GM23248 (cell line): ENCODE measurements at regions not wholly inside any gene's neighbourhood (a gene's known extent, or its start where the extent isn't known, plus 50 kb on each side); places are given as distances from the start of the nearest gene placed in this dataset.

Experiments used
- DNase-seq: peaks from one replicate; pipeline ENCODE4 v3.0.0-alpha.2; 2015
- H2AFZ ChIP-seq: fragments of 200-600 bp; sonication (generic); 2 replicates; pipeline ENCODE4 v1.6.1; 2016; ENCODE audit warnings: antibody characterized with exemption
- H3F3A ChIP-seq: fragments of 200-600 bp; sonication (generic); 2 replicates; pipeline ENCODE4 v1.6.1; 2016; ENCODE audit warnings: mild to moderate bottlenecking, antibody characterized with exemption, mixed run types; ENCODE audit not compliant: insufficient read depth
- H3K27ac ChIP-seq: fragments of 200-600 bp; sonication (generic); 2 replicates; pipeline ENCODE4 v1.5.1; 2016; ENCODE audit warnings: mild to moderate bottlenecking
- H3K27me3 ChIP-seq: fragments of 200-600 bp; sonication (generic); replicated peaks from 2 replicates; pipeline ENCODE4 v1.6.1; 2016; ENCODE audit warnings: mild to moderate bottlenecking; ENCODE audit not compliant: insufficient read depth
- H3K36me3 ChIP-seq: fragments of 200-600 bp; sonication (generic); 2 replicates; pipeline ENCODE4 v1.6.1; 2016; ENCODE audit warnings: low read depth, mild to moderate bottlenecking
- H3K4me1 ChIP-seq: fragments of 200-600 bp; sonication (generic); 2 replicates; pipeline ENCODE4 v1.6.1; 2016; ENCODE audit warnings: mild to moderate bottlenecking; ENCODE audit not compliant: insufficient read depth
- H3K4me2 ChIP-seq: fragments of 200-600 bp; sonication (generic); one replicate; pipeline ENCODE4 v1.6.1; 2016; ENCODE audit warnings: mild to moderate bottlenecking; ENCODE audit not compliant: unreplicated experiment
- H3K4me3 ChIP-seq: fragments of 200-600 bp; sonication (generic); 2 replicates; pipeline ENCODE4 v1.5.1; 2016; ENCODE audit warnings: mild to moderate bottlenecking
- H3K79me2 ChIP-seq: fragments of 200-600 bp; sonication (generic); 2 replicates; pipeline ENCODE4 v1.6.1; 2016; ENCODE audit warnings: mild to moderate bottlenecking; ENCODE audit not compliant: insufficient read depth
- H3K9ac ChIP-seq: fragments of 200-600 bp; sonication (generic); 2 replicates; pipeline ENCODE4 v1.6.1; 2016; ENCODE audit warnings: mild to moderate bottlenecking
- H3K9me2 ChIP-seq: fragments of 200-600 bp; sonication (generic); 2 replicates; pipeline ENCODE4 v1.6.1; 2016; ENCODE audit warnings: mixed run types, mild to moderate bottlenecking, moderate library complexity; ENCODE audit not compliant: insufficient read depth
- H3K9me3 ChIP-seq: fragments of 200-600 bp; sonication (generic); one replicate; pipeline ENCODE4 v1.6.1; 2017; ENCODE audit warnings: low read depth
- H4K20me1 ChIP-seq: fragments of 200-600 bp; sonication (generic); 2 replicates; pipeline ENCODE4 v1.6.0; 2016; ENCODE audit not compliant: insufficient read depth
- EZH2 ChIP-seq: fragments of 200-600 bp; sonication (generic); IDR thresholded peaks from 2 replicates; pipeline ENCODE4 v1.6.1; 2018; ENCODE audit warnings: antibody characterized with exemption, mild to moderate bottlenecking; ENCODE audit not compliant: insufficient read depth, poor library complexity, severe bottlenecking
- EZH2phosphoT487 ChIP-seq: fragments of 200-600 bp; sonication (generic); IDR thresholded peaks from 2 replicates; pipeline ENCODE4 v1.6.1; 2018; ENCODE audit warnings: antibody characterized with exemption, moderate library complexity, mild to moderate bottlenecking, low read depth; ENCODE audit not compliant: insufficient read depth
- WGBS, 2 experiments: methylation state at CpG; one replicate each; pipeline ENCODE4 v1.1.6; 2015 to 2017; ENCODE audit warnings: low lambda C conversion rate in 2 of 2, low coverage in 1 of 2; ENCODE audit errors: missing lambda C conversion rate in 2 of 2; 5-methylcytosine and 5-hydroxymethylcytosine counted together
- in situ Hi-C: fragments of 300-500 bp; cut with MboI; formaldehyde crosslinking; loops from 2 replicates; pipeline ENCODE4 v1.15.0; 2020

- Histone ChIP-seq H3F3A (no peaks in the 10 kb centered on the region), H3K4me1 (no peaks in the 10 kb centered on the region), H3K9me3 (no peaks in the 10 kb centered on the region), H3K4me2 (no peak overlapping the region), H3K79me2 (no peaks in the 10 kb centered on the region), H3K9ac (no peak overlapping the region), H3K9me2 (no peaks in the 10 kb centered on the region), H3K4me3 (no peak overlapping the region), H3K27me3 (no peaks in the 10 kb centered on the region), H3K27ac (no peak overlapping the region), H2AFZ (no peak overlapping the region), H4K20me1 (no peaks in the 10 kb centered on the region), H3K36me3 (no peaks in the 10 kb centered on the region)
- in situ Hi-C loops = no loop called here
- TF ChIP-seq EZH2 (no peak), EZH2phosphoT487 (no peak)
- WGBS, 2 experiments = 38 to 39% methylated on average over 3 of the region's 3 CpGs
- DNase-seq = no peak
These were observed 439.4 kb upstream of the CPEB2 start for GRCh38 chr4:14562901-14563300.

- Histone ChIP-seq H2AFZ (no peak overlapping the region), H3F3A (no peaks in the 10 kb centered on the region), H3K9me3 (no peaks in the 10 kb centered on the region), H3K4me2 (no peak overlapping the region), H3K27me3 (no peaks in the 10 kb centered on the region), H3K9me2 (no peaks in the 10 kb centered on the region), H3K79me2 (no peaks in the 10 kb centered on the region), H3K27ac (no peak overlapping the region), H3K36me3 (no peaks in the 10 kb centered on the region), H4K20me1 (no peaks in the 10 kb centered on the region), H3K4me1 (no peaks in the 10 kb centered on the region), H3K9ac (no peak overlapping the region), H3K4me3 (no peak overlapping the region)
- no peak for DNase-seq
- in situ Hi-C loops = no loop called here
- WGBS, 2 experiments = 31 to 33% methylated on average over 4 of the region's 4 CpGs
- TF ChIP-seq EZH2phosphoT487 = no peak
- no peak for TF ChIP-seq EZH2
These were observed 438.0 kb upstream of the CPEB2 start for GRCh38 chr4:14564281-14564680.

GRCh38 chr4:14566518-14566917 is 435.8 kb upstream of the CPEB2 start:
- Histone ChIP-seq H3K79me2 (no peaks in the 10 kb centered on the region), H3K4me3 (no peak overlapping the region), H4K20me1 (no peaks in the 10 kb centered on the region), H3K4me2 (no peak overlapping the region), H3K4me1 (no peaks in the 10 kb centered on the region), H2AFZ (no peak overlapping the region), H3K9me3 (no peaks in the 10 kb centered on the region), H3K27ac (no peak overlapping the region), H3K9ac (no peak overlapping the region), H3K9me2 (no peaks in the 10 kb centered on the region), H3K27me3 (no peaks in the 10 kb centered on the region), H3K36me3 (no peaks in the 10 kb centered on the region), H3F3A (no peaks in the 10 kb centered on the region)
- in situ Hi-C loops = no loop called here
- TF ChIP-seq EZH2 (no peak), EZH2phosphoT487 (no peak)
- no peak for DNase-seq

GRCh38 chr4:14568351-14568750 is 433.9 kb upstream of the CPEB2 start:
- Histone ChIP-seq H3K9me2 (no peaks in the 10 kb centered on the region), H3K27ac (no peak overlapping the region), H3K27me3 (no peaks in the 10 kb centered on the region), H3K9me3 (no peaks in the 10 kb centered on the region), H3K4me2 (no peak overlapping the region), H3K79me2 (no peaks in the 10 kb centered on the region), H2AFZ (no peak overlapping the region), H3K36me3 (no peaks in the 10 kb centered on the region), H3K4me3 (no peak overlapping the region), H4K20me1 (no peaks in the 10 kb centered on the region), H3K9ac (no peak overlapping the region), H3F3A (no peaks in the 10 kb centered on the region), H3K4me1 (no peaks in the 10 kb centered on the region)
- in situ Hi-C loops = no loop called here
- DNase-seq = no peak
- 21 to 32% methylated on average over 2 of the region's 2 CpGs for WGBS, 2 experiments
- no peak for TF ChIP-seq EZH2phosphoT487
- no peak for TF ChIP-seq EZH2

GRCh38 chr4:14575289-14575688 is 427.0 kb upstream of the CPEB2 start:
- WGBS, 2 experiments = 12 to 30% methylated on average over 1 of the region's 1 CpG
- H3K4me2 ChIP-seq = no peak overlapping the region
- no peak overlapping the region for H3K9ac ChIP-seq
- no peaks in the 10 kb centered on the region for H3K4me1 ChIP-seq
- no peaks in the 10 kb centered on the region for H3K9me2 ChIP-seq
- TF ChIP-seq EZH2phosphoT487 (no peak), EZH2 (no peak)
- in situ Hi-C loops = no loop called here
- H2AFZ ChIP-seq = no peak overlapping the region
- no peaks in the 10 kb centered on the region for H3K36me3 ChIP-seq
- no peak overlapping the region for H3K4me3 ChIP-seq
- H3K79me2 ChIP-seq = no peaks in the 10 kb centered on the region
- no peaks in the 10 kb centered on the region for H3F3A ChIP-seq
- no peak for DNase-seq
- H3K27ac ChIP-seq = no peak overlapping the region
- H4K20me1 ChIP-seq = no peaks in the 10 kb centered on the region
- H3K27me3 ChIP-seq = no peaks in the 10 kb centered on the region
- H3K9me3 ChIP-seq = no peaks in the 10 kb centered on the region
